GM21360 (cell line): ENCODE measurements at regions not wholly inside any gene's neighbourhood (a gene's known extent, or its start where the extent isn't known, plus 50 kb on each side); places are given as distances from the start of the nearest gene placed in this dataset.
A peak's percentile ranks its signal among the peaks of the same experiment; 100 is the strongest.

ENCODE experiments used
- ATAC-seq: cut with Tn5 transposase; IDR thresholded peaks from one replicate; pipeline ENCODE4 v1.9.1; 2021; ENCODE audit warnings: mild to moderate bottlenecking, moderate library complexity; ENCODE audit not compliant: unreplicated experiment

DNA sequence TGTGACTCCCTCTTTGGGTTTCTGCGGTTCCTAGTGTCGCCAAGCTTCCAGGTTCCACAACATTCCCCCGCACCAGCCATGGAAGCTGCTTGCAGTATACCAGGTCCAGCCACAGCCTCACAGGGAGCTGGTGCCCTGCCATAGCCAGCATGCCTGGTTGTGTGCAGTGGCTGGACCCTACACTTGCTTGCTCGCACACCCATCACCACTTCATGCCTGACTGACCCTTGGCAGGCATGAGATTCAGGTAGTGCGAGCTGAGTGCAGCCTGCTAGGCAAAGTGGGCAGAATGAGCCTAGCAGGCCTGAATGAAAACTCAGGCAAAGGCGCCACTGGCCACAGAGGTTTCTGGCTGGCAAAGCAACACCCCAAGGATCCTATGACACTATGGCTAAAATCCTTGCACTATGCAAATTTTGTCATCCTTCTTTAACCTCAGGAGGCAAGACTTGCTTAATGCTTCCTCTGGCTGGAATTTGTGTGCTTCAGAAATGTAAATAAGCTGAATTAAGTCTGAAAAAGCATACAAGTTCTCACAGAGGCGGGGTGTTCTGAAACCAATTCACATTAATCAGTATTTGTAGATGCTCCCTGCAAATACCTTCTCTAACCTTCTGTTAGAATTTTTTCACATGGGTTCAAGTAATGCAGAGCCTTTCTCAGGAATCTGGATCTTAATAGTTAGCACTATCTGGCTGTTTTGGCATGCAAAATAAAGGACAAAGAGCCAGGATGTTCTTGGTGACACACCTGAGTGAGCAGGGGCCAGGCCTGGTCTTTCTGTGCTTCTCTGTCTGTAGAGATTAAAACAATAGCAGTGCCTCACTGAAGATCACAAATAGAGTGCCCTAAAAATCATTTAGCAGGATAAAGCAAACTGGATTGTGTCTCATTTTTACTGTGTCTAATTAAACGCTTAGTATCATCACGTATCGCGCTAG, 256.9 kb downstream of the GPATCH2 start:
- ATAC-seq: no peak

DNA sequence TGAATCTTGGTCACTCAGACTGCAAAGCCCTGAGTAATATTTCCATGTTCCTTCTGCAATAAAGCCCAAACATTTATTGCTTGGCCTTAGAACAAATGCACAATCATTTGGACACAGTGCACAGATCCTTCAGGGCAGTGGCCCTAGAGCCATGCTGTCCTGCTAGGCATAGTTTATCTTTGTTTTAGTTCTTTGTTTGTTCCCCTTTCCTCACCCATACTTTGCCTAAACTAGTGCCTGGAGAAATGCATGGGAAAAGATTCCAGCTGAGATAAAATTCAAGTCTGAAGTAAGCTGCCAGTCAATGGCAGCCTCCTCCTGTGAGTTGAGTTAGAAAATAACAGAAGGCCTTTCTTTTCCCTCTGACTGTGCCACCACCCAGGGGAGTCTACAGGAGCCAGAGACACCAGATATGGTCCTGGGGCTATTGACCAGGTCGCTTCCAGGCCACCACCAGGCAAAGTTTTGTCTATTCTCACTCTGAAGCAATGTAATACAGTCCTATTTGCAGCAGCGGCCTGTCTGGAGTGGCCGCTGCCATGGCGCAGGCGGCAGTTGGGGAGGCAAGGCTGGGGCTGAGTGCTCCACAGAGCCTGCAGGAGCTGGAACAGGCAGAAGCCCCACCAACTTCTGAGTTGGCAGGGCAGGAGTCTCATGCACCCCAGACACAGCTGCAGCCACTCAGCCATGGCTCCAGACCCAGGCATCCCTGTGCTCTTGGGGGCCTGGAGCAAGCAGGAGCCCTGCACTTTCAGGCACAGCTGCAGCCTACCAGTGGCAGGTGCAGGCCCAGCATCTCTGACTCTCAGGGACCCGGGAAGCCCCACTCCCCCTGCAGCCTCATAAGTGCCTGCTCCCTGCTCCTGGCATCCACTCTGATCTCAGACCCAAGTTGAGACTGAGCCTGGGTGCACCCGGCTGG, 258.6 kb downstream of the GPATCH2 start:
- ATAC-seq: no peak

DNA sequence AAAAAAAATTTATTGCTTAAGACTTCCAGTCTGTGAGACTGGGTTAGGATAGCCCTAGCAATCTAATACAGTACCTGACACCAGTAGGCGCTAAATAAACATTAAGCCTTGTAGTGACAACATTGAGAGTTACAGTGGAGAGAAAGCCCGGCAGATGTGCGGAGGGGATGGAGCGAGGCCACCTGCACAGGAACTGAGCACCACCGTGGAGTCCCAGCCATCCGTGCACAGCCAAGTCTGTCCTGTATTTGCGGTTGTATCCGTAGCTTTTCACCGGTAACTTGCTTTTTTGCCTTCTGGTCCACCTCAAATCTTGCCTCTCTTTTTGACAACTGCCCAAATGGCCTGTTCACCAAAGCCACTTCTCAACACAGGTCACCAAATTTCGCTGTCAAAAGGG, 260.1 kb downstream of the GPATCH2 start:
- no peak for ATAC-seq

DNA sequence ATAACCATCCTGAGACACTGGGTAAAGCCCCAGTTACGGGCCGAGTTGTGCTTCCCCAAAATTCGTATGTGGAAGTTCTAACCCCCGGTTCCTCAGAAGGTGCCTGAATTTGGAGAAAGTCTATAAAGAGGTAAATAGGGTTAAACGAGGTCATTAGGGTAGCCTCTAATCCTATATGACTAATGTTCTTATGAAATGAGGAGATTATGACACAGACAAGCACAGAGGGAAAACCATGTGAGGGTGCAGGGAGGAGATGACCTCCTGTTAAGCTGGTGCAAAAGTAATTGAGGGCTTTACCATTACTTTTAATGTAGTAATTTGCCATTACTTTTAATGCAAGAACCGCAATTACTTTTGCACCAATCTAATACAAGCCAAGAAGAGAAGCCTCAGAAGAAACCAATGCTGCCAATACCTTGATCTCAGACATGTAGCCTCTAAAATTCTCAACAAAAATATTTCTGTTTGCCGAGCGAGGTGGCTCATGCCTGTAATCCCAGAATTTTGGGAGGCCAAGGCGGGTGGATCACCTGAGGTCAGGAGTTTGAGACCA, 260.8 kb downstream of the GPATCH2 start:
- ATAC-seq: peak; percentile 14

DNA sequence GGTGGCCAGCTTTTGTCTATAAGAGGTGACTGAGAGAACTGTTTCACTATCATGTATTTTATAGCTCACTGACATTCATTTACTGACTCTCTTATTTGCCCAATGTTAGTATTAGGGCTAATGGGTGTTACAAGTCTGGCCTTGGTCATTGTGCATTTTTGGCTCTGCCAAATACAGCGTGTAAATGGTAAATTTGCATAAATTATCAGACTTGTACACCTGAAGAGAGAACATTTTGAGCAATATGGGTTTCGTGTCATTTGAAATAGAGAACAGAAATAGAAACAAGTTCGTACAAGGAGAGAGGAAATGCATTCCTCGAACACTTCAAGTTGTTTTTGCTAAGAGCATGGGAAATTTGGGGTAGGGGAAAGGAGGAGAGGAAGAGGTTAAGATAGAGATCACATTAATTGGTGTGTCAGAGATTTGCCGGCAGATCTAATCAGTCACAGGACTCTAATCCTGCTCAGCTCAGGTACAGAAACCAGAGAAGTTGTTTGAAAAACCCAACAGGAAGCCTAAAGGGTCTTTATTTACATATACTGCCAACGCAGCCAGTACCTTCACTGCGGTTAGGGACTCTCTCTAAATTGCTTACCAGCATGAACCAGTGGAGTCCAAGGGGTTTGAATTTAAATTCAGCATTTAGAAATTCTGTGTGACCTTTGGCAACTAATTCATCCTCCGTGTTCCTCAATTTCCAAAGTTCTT, 261.5 kb downstream of the GPATCH2 start:
- ATAC-seq: peak; percentile 86

DNA sequence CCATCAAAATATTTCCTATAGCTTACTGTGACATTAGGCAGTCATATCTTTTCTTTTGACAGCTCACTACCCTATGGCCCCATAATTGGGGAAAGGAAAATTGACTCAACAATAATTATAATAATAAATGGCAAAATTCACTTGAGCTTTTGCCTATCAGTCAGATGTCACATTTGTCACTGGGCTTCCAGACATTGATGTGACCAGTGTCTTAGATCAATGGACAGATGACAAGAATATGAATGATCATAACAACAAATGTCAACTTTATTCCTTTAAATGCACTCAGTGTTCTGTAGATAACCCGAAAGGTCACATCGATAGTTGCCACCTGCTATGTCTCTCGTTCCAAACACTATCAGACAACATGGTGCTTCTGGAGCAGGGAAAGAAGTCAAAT, 266.7 kb downstream of the GPATCH2 start:
- ATAC-seq: no peak

DNA sequence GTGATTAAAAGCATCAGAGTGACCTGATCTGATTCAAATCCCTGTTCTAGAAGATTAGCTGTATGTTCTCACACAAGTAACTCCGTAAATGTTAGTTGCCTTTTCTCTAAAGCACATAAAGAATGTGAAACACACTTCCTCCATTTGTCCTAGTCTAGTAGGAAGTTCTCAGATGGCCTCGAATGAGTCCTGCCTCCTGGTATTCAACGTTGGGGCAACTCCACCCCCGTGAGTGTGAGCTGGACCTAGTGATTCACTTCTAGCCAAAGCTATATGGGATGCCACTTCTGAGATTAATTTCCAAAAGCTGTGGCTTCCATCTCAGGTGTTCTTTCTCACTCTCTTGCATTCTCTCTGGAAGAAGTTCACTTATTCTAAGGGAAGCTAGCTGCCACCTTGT, 267.6 kb downstream of the GPATCH2 start:
- ATAC-seq: no peak

DNA sequence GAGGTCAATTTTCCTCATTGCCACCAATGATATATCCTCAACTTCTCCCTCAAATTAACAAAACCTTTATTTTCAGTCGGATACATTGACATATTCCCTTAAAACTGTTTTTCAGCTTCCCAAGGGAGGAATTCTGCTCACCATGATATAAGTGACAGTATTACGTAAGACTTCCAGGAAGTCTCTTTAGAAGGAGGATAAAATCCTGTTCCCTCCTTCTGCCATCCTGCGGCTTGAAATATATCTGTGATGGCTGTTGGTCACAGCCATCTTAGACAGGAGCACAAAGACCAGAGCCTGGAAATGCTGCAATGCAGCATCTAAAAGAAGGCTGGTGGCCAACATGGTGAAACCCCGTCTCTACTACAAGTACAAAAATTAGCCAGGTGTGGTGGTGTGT, 270.4 kb downstream of the GPATCH2 start:
- no peak for ATAC-seq

DNA sequence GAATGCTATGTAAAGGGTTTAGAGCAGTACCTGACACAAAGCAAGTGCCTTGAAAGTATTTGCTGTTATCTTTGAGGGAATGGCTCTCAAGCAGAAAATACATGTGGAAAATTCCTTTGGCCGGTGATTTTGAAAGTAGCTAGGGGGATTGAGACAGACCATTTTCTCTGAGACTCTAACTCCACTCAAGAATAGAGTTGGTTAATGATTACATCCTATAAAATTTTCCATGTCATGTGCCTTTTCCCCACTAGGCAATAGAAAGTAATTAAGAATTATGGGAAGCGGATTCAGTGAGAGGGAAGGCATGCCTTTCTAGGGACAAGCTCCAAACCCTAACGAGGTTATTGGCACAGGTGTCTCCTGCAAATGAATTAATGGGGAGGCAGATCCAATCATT, 276.0 kb downstream of the GPATCH2 start:
- ATAC-seq: no peak

DNA sequence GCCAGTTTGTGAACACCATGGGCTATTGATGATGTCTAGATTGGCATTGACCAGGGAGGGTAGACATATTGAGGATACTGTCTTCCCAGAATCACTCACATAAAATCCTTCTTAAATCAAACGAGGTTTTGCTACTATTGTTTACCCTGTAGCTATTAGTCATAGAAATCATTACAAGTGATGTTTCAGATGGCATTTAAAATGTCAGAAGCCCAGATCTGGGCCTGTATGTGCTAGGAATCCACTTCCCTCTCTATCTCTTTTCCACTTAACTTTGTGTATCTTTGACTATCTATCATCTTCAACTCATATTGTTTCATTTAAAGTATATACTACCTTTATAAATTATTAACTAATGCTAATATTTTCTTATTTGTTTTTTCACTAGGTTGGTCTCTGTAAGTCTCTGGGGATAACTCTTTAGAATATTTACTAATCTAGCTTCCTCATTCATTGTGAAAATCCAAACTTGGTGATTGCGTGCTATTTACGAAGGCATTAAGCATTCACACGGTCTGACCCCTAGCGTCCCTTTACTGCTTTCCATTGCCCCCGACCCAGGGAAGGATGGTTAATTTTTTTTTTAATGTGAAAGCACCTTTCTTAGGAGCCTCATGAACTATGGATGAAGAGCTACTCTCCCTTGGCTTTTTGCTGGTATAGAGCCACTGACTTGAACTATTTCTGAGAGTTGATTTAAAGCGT, 281.8 kb downstream of the GPATCH2 start:
- no peak for ATAC-seq

DNA sequence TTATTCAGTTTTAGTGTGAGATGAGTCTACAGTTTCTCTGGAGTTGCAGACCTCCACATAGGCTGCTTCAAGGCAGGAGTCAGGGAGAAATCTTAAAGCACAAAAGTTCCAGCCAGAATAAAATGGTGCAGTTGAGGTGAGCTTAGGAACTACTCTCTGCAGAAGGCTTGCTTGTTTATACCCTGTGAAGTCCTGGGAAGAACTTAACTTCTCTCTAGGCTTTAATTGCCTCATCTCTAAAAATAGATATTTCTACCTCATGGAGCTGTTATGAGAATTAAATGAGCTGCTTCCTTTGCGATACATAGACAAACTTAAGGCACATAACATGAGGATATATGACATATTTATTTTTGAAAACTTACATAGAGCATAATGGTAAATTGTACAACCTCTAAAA, 286.2 kb downstream of the GPATCH2 start:
- ATAC-seq: no peak

DNA sequence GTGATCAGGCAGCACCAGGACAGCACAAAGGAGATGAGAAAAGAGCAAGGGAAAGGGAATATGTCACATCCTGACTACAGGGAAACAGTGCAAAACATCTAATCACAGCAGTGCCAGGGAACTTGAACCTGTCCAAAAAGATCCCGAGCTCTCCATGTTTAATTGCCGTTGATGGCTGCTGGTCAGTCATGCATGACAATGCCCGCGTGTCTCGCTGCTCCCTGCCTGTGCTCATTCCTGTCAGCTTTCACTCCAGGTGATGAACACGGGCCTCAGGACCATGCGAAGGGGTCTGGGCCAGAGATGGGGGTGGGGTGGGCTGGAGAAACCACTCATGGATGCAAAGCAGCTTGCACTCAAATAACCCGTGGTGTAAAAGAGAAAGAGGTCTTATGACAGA, 287.0 kb downstream of the GPATCH2 start:
- no peak for ATAC-seq

DNA sequence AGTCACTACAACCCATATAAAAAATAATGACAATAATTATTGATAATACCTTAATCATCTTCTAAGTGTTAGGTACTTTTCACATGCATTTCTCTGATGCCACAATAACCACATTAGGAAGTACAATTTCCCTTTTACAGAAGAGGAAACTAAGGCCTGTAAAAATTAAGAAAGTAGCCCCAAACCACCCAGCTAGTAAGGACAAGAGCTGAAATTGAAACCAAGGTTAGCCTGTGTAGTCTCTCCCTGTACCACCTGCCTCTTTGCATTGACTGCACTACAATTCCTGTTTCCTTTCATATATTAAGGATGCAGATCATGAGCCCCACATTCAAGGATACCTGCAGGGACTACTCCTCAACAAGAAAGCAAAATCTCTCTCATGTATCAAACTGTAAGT, 288.8 kb downstream of the GPATCH2 start:
- ATAC-seq: no peak

DNA sequence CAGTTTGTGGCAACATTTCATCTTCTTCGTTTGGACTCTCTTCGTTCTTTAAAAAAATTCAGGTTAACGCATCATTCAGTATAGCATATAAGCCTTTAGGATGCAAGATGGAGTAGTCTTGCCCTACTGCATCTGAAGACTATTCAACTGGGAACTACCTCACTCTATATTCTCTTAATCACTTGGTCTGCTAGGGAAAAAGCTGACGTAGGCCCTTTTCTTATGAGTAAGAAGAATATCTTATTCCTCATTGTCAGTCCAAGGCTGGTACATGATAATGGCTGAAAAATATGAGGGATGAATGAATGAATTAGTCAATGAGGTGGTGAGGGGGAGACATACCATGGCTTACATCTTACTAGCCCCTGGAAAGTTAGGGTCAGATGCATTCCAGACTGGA, 294.2 kb downstream of the GPATCH2 start:
- ATAC-seq: no peak

DNA sequence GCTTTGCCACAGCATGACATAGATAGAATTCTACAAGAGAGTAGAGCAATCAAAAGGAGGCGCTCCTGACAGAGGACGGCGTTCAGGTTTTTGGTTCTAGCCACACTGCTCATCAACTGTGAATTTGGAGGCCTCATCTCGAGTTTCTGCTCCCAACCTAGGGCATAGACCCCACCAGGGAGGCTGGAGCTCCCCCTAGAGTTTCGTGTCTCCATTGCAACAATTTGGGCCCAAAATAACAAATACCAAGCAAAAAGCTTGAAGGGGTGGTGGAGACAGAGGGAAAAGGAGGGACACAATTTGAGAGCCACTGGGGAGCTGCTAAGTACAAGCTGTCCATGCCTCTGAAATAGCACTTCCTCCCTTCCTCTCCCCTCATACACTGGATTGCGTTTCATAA, 297.0 kb downstream of the GPATCH2 start:
- ATAC-seq: peak; percentile 91

DNA sequence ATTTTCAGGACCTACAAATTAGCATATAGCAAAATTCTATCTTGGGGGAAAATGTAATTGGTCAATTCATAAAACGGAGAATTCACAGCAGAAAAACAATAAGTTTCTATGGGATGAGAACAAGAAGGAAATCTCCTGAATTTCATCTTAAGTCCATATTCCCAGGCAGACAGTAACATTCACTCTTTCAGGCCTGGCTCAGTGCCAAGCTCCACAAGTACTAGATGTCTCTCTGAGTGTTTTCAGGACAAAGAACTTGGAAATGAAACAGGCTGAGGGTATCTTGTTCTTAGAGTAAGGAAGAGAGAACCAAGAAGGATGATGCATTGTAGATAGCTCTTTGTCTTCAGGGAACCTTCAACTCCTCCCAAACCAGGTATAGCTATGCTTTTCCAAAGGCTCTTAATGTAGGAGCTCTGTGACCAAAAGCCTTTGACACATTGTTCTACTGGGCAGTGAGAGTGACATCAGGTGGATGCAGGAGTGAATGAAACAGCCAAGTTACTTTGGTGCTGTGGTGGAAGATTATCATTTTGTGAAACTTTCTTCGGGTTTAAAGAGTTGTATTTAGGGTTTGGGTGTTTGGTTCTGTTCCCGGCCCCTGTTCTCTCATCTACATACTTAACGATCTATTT, 298.3 kb downstream of the GPATCH2 start:
- ATAC-seq: no peak

DNA sequence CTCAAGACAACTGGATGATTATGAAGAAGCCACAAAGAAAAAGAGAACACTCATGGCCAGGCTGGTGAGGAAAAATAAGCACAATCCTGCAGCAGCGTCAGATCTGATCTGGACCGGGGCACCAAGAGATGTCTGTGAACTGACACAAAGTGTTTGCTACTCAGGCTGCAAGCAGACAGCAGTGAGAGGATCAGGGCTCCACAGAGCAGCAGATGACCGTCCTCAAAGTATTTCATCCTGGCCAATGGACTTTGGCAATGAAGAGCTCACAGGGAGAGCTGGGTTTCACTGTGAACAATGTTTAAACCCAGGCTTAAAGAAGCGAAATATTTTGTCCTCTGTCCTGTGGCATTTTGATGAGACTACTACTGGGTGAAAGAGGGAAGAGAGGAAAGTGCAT, 299.2 kb downstream of the GPATCH2 start:
- no peak for ATAC-seq

DNA sequence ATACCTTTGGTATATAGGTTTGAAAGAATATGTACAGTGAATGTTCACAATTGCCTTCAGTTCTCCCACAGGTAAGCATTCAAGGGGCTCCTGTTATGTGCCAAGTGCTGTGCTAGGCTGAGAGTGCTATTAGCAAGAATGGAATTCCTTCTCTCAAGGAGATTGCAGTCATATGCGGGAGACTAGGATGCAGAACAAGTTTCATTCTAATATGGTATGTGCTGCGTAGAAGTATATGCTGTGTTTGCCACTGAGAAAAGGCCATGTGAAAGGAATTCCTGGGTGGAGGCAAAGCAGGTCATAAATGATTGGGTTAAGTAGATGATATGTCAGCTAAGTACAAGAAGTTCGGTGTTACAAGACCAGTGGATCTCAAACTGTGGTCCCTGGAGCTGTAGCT, 303.0 kb downstream of the GPATCH2 start:
- ATAC-seq: no peak

DNA sequence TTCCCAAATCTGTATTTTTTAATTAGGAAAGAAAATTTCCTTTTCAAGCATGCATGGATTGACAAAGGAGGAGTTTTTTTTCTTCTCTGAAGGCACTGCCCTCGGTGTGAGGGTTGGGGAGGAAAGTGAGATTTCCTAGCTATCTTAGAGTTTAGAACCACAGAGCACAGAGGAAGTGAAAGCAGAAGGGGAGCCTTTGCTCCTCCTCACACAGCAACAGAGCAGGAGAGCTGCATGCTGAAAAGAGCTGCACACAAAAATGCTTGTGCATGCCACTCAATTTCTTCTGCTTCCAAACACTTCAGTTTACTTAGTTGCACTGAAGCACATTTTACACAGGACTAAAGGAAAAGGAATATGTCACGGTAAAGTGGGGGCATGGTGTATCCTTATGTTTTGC, 308.1 kb downstream of the GPATCH2 start:
- ATAC-seq: peak; percentile 100

DNA sequence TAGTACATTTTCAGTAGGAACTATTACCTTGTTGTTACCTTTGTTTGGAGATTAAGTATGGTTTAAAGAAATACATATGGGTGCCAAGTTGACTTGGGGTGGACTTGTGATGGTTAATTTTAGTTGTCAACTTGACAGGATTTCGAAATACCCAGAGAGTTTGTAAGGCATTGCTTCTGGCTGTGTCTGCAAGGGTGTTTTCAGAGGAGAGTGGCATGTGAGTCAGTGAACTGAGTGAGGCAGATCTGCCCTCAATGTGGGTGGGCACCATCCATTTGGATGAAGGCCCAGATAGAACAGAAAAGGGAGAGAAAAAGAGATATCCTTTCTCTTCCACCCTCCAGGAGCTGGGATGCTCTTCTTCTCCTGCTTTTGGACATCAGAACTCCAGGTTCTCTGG, 315.5 kb downstream of the GPATCH2 start:
- no peak for ATAC-seq
